ENCODE measurements at regions not wholly inside any gene's neighbourhood (a gene's known extent, or its start where the extent isn't known, plus 50 kb on each side); places are given as distances from the start of the nearest gene placed in this dataset.

DNA sequence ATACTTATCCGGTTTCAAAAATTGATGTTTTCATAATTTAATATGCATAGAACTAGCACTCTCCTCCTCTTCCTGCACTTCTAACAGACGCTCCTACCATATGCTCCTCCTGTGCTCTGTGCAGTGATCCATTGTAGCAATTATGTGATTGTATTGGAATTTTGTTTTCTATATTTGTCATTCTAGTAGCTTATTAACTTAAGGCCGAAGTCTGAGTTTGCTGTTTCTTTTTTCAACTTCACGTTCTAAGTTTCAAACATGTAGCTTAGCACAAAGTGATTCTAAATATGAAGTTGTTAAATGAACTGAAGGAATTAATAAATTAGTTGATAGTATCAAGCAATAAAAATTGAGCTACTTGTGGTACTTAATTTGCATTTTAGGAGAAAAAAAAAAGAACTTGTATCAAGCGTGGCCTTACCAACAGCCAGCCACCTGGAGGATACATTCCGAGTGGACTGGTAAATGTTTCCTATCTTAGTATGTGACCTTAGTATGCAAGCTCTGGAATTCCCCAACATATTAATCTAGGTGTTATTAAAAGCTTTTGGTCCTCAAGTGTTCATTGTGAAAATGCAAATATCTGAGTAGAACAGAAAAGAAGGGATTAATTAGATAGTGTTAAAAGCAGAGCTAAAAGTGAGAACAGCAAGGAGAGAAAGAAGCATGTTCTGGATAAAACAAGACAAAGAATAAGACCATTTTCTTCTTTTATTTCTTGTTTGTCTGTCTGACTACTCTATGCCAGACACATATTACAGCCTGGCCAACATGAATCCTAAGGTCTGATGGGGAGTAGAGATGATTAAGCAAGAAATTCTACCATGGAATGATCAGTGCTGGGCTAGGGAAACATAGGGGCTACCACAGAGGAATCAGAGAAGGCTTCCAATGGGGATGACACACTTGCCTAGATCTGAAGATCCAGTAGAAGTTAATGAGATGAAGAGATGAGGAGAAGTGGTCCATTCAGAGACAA is 290.4 kb upstream of the MON1B start:
- H3K4me3 ChIP-seq = no peak overlapping the region
- H3K27me3 ChIP-seq = no peaks in the 10 kb centered on the region
- intact Hi-C loops (cut with DNase I) = no loop called here
- WGBS, 2 donors = 15% methylated on average over 6 of the region's 6 CpGs
- peak overlapping the region; percentile 60 to 87 (median 74) for H3K27ac ChIP-seq
- FAIRE-seq (no peak), ATAC-seq (peak; percentile 90 to 95 (median 92)), DNase-seq (peak in 2 of 6 donors; percentile 16 to 54)
- no peaks in the 10 kb centered on the region for H3K36me3 ChIP-seq
- no peaks in the 10 kb centered on the region for H3K9me3 ChIP-seq
- TF ChIP-seq, protein P1, sequence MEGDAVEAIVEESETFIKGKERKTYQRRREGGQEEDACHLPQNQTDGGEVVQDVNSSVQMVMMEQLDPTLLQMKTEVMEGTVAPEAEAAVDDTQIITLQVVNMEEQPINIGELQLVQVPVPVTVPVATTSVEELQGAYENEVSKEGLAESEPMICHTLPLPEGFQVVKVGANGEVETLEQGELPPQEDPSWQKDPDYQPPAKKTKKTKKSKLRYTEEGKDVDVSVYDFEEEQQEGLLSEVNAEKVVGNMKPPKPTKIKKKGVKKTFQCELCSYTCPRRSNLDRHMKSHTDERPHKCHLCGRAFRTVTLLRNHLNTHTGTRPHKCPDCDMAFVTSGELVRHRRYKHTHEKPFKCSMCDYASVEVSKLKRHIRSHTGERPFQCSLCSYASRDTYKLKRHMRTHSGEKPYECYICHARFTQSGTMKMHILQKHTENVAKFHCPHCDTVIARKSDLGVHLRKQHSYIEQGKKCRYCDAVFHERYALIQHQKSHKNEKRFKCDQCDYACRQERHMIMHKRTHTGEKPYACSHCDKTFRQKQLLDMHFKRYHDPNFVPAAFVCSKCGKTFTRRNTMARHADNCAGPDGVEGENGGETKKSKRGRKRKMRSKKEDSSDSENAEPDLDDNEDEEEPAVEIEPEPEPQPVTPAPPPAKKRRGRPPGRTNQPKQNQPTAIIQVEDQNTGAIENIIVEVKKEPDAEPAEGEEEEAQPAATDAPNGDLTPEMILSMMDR (IDR thresholded peaks at IDR 0.05) = no peak
- H3K4me1 ChIP-seq = peaks cover 13 to 20% (median 17%) of the 10 kb centered on the region in 3 donors

DNA sequence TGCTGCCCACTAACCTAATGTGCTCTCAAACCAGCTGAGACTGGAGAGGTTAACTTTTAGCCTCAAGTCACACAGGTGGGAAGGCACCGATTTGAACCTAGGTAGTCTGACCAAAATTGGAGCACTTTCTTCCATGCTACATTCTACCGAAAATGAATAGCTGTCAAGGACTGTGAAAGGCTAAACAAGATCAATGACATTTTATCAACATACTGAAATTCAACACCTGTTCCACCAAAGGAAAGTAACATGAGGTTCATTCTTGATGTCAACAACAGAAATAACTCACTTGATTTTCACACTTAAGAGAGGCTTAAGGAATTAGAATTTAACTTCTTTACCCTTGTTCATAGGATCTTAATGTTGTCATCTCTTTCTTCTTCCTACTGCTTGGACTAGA is 284.4 kb upstream of the MON1B start:
- no peak overlapping the region for H3K4me3 ChIP-seq
- no peaks in the 10 kb centered on the region for H3K27me3 ChIP-seq
- H3K27ac ChIP-seq = peak overlapping the region in 2 of 4 donors; percentile 3 to 24
- FAIRE-seq = no peak
- no peaks in the 10 kb centered on the region for H3K9me3 ChIP-seq
- no peak for DNase-seq
- intact Hi-C loops (cut with DNase I) = no loop called here
- peaks cover 7 to 16% (median 16%) of the 10 kb centered on the region in 3 donors for H3K4me1 ChIP-seq
- 18 to 22% methylated on average over 2 of the region's 2 CpGs for WGBS, 2 donors
- ATAC-seq = peak; percentile 58 to 81 (median 71)
- H3K36me3 ChIP-seq = no peaks in the 10 kb centered on the region
- TF ChIP-seq, protein P1 (IDR thresholded peaks at IDR 0.05) = no peak

DNA sequence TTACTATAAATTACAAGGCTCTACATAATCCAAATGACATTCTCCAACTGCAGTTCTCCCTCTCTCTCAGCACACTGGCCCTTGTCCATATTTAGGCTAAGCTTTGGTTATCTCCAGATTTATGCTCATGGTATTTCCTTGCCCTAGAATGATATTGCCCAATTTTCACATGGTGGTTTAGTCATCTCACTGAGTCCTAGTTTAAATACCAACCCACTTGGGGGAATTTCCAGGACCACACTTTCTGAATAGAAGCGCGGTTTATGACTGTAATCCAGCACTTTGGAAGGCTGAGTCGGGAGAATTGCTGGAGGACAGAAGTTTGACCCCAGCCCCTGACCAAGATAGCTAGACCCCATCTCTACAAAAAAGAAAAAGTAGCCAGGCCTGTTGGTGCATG is 280.1 kb upstream of the MON1B start:
- H3K4me3 ChIP-seq = no peak overlapping the region
- peaks cover 7 to 15% (median 7%) of the 10 kb centered on the region in 3 donors for H3K4me1 ChIP-seq
- no peak for DNase-seq
- intact Hi-C loops (cut with DNase I) = no loop called here
- ATAC-seq = peak in 1 of 4 donors; percentile 22
- no peak for FAIRE-seq
- no peaks in the 10 kb centered on the region for H3K27me3 ChIP-seq
- no peak overlapping the region for H3K27ac ChIP-seq
- H3K36me3 ChIP-seq = no peaks in the 10 kb centered on the region
- TF ChIP-seq, protein P1 (IDR thresholded peaks at IDR 0.05) = no peak
- WGBS, 2 donors = 96% methylated on average over 3 of the region's 3 CpGs
- H3K9me3 ChIP-seq = no peaks in the 10 kb centered on the region

DNA sequence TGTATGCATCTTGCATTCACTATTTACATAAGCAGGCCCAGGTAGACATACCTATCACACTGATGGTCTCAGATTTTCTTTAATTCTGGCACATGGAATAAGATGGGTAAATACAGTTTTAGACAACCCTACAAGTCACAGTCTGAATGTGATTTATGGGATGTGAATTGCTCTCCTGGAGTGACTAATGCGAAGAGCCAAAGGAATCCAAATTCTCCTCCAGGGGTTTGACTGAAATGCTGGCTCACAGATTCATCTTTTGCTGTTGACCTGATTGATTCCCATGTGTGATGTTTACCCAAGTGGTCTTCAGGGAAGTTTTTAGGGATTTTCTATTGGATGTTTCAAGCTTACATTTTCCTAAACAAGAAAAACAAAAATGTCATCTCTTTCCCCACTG is 277.9 kb upstream of the MON1B start:
- Histone ChIP-seq H3K9me3 (no peaks in the 10 kb centered on the region), H3K27me3 (no peaks in the 10 kb centered on the region), H3K27ac (no peak overlapping the region), H3K36me3 (no peaks in the 10 kb centered on the region), H3K4me3 (no peak overlapping the region), H3K4me1 (peaks cover 0 to 7% (median 3%) of the 10 kb centered on the region in 3 donors)
- intact Hi-C loops (cut with DNase I) = no loop called here
- FAIRE-seq (no peak), DNase-seq (no peak), ATAC-seq (no peak)
- WGBS, 2 donors = 82 to 86% methylated on average over 1 of the region's 1 CpG
- TF ChIP-seq, protein P1 (IDR thresholded peaks at IDR 0.05) = no peak

DNA sequence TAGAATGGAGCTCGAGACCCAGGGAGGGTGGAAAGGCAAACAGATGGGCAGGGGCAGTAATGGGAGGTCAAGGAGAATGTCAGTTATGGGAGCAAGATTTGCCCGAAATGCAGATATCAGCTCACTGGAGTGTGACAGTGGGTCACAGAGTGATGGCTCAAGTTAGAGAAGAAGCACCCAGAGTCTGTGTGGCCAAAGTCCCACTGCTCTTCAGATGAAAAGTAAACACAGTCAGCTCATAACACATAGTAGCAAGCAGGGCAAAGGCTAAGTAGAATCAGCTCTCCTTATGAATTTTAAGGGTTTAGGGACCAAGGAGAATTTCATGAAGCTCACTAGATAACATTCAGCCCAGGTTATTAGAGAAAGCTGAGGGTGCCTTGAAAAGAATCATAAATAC is 264.9 kb upstream of the MON1B start:
- DNase-seq = no peak
- H3K4me1 ChIP-seq = no peaks in the 10 kb centered on the region
- no peak for FAIRE-seq
- WGBS, 2 donors = 74 to 80% methylated on average over 2 of the region's 2 CpGs
- H3K9me3 ChIP-seq = no peaks in the 10 kb centered on the region
- intact Hi-C loops (cut with DNase I) = no loop called here
- no peak overlapping the region for H3K4me3 ChIP-seq
- no peaks in the 10 kb centered on the region for H3K36me3 ChIP-seq
- TF ChIP-seq, protein P1 (IDR thresholded peaks at IDR 0.05) = no peak
- H3K27me3 ChIP-seq = no peaks in the 10 kb centered on the region
- H3K27ac ChIP-seq = no peak overlapping the region
- no peak for ATAC-seq
